C4-2B (cell line): ENCODE measurements at regions not wholly inside any gene's neighbourhood (a gene's known extent, or its start where the extent isn't known, plus 50 kb on each side); places are given as distances from the start of the nearest gene placed in this dataset.

Experiments used
- ZFX ChIP-seq: fragments of 450-650 bp; IDR thresholded peaks from 2 replicates; pipeline ENCODE4 v1.6.1; 2017
- TF ChIP-seq, protein P1 (sequence below): fragments of 450-650 bp; conservative IDR thresholded peaks from 2 replicates; pipeline ENCODE4 v1.5.1; 2017; ENCODE audit warnings: mild to moderate bottlenecking

DNA sequence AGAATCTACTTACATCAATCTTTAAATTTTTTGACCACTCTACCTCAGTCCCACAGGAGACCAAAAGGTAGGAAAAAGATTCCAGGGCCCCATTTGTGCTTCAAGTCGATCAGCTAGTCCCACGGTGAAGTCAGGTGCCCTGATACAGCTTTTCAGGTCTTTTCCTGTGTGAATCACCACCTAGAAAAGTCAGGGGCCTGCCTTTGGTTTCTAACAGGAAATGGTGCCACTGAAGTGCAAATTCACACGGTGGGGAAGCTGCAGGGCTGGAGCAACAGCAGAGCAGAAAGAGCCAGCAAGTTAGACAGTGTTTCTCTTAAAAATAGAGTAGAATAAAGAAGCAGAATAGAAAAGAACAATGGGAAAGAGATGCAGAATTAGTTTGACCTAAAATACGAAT, 107.5 kb downstream of the KLF12 start:
- TF ChIP-seq, protein P1, sequence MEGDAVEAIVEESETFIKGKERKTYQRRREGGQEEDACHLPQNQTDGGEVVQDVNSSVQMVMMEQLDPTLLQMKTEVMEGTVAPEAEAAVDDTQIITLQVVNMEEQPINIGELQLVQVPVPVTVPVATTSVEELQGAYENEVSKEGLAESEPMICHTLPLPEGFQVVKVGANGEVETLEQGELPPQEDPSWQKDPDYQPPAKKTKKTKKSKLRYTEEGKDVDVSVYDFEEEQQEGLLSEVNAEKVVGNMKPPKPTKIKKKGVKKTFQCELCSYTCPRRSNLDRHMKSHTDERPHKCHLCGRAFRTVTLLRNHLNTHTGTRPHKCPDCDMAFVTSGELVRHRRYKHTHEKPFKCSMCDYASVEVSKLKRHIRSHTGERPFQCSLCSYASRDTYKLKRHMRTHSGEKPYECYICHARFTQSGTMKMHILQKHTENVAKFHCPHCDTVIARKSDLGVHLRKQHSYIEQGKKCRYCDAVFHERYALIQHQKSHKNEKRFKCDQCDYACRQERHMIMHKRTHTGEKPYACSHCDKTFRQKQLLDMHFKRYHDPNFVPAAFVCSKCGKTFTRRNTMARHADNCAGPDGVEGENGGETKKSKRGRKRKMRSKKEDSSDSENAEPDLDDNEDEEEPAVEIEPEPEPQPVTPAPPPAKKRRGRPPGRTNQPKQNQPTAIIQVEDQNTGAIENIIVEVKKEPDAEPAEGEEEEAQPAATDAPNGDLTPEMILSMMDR, result no peak
- no peak for TF ChIP-seq ZFX
